ENCODE measurements at regions not wholly inside any gene's neighbourhood (a gene's known extent, or its start where the extent isn't known, plus 50 kb on each side); places are given as distances from the start of the nearest gene placed in this dataset.
"Not testable (repeated sequence)": the region's sequence is repeated elsewhere in the genome, so short reads cannot be mapped to it uniquely, and the experiment has no call there.

GRCh38 chr7:97234494-97234893 is 117.0 kb downstream of the SDHAF3 start:
- DNase-seq (ENCODE audit: low spot score): not testable (repeated sequence)

GRCh38 chr7:97246317-97246716 is 128.8 kb downstream of the SDHAF3 start:
- DNase-seq (ENCODE audit: low spot score): no peak

- DNase-seq (ENCODE audit: low spot score): not testable (repeated sequence)
Measured at GRCh38 chr7:97258187-97258586, 140.7 kb downstream of the SDHAF3 start.

DNA sequence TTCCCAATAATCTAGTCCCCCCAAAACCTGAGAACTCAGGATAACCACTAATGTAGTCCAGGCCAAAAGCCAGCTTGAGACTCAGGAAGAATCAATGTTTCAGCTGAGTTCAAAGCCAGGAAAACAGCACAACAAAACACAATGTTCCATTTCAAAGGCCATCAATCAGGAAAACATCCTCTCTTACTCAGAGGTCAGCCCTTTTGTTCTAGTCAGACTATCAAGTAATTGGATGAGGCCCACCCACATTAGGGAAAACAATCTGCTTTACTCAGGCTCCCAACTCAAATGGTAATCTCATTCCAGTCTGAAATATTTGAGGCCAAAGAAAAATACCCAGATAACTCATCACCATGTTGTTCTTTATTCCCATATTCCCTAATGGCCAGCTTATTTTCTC is 152.2 kb downstream of the SDHAF3 start:
- DNase-seq (ENCODE audit: low spot score): no peak

DNA sequence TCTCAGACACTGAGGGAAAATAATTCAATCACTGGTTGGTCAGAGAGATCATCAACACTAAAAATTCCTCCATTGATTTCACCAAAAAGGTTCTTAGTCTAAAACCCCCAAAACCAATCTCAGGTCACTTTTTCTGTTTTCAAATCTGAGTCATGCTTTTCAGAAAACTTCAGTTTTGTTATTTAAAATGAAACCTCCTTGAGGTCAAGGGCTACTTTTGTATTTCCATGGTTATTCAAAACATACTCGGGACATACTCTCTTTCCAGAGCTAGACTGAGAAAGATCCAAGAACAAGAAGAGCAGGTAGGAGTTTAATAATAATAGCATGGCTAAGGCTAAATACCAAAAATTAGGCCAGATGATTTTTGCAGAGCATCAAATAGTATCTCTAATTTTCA is 152.8 kb downstream of the SDHAF3 start:
- no peak for DNase-seq (ENCODE audit: low spot score)

- DNase-seq (ENCODE audit: low spot score): no peak
Measured at GRCh38 chr7:97271619-97272018, 154.1 kb downstream of the SDHAF3 start.

GRCh38 chr7:97272237-97272975 is 154.9 kb downstream of the SDHAF3 start:
- DNase-seq (ENCODE audit: low spot score): no peak

DNA sequence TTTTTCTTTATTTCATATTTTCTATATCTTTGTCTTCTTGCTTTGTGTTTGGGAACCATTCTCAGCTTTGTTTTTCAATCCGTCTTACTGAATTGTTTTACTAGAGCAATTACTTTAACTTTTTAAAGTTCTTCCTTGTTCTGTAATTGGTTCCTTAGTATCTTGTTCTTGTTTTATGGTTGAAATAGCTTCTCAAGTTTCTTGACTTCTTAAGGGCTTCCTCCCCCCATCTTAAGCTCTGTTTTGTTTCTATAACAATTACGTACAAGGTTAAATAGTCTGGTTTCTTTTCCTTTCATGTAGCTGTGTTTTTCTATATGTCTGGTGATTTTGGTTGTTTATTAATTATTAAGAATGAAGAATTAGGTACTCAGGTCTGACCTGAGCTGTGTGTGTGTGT is 158.0 kb downstream of the SDHAF3 start:
- no peak for DNase-seq (ENCODE audit: low spot score)

GRCh38 chr7:97280950-97281349 is 163.5 kb downstream of the SDHAF3 start:
- DNase-seq (ENCODE audit: low spot score): no peak

- DNase-seq (ENCODE audit: low spot score): no peak
Measured at GRCh38 chr7:97285348-97285747, 167.8 kb downstream of the SDHAF3 start.

- DNase-seq (ENCODE audit: low spot score): no peak
Measured at GRCh38 chr7:97293031-97293430, 175.5 kb downstream of the SDHAF3 start.

- DNase-seq (ENCODE audit: low spot score): no peak
Measured at GRCh38 chr7:97298561-97298960, 181.1 kb downstream of the SDHAF3 start.

DNA sequence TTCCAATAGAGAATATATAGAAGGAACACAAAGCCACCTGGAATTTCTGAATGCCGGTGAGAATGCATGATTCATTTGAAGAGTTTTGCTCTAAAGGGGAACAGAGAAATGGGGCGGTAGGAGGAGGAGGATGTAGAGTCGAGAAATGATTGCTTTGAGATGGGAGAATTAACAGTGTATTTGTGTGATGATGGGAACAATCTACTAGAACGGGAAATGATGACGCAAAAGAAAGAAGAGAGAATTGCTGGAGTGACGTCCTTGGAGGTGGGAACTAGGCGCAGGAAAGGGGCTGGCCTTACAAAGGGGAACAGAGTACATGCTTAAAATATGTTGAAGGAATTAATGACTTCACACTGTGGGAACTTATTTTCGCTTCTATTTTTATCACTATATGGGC is 188.1 kb downstream of the SDHAF3 start:
- DNase-seq (ENCODE audit: low spot score): no peak

DNA sequence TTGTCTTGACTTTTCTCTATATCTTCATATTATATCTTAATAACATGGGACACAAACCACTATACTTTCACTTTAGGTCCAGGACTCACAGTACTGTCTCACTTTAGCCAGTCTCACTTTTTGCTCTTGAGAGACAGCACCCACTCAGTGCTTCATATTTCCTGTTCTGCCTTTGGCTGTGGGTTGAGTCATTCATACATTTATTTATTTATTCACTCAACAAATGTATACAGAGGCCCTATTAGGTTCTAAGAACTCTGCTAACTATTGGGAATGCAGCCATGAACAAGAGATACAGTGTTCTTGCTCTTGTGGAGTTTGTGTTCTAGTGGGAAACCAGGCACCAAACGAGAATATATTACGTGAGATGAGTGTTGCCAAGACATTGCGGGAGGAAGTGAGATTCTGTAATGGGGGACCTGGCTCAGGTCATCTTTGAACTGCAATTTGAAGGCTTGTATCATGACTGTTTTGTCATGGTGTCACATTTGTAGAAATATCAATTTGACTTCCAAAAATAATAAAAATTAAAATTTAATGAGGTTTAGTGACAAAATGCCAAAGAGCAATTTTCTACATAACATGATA is 190.1 kb downstream of the SDHAF3 start:
- no peak for DNase-seq (ENCODE audit: low spot score)

DNA sequence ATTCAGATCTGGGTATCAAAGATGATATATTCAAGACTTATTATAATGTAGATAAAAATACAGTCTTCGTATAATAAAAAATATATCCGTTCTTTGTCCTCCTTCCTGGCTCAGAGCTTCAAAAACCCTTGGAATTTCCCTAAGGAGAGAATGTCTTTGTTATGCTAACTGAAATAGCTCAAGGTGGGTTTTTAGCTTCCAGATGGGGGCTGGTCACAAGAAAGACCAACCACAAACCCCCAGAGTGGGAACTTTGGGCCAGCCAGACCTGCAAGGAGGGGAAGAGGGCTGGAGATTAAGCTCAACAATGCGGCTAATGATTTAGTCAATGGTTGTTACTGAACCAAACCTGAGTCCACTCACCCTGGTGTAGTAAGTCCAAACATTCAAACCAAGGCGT is 196.4 kb downstream of the SDHAF3 start:
- no peak for DNase-seq (ENCODE audit: low spot score)

DNA sequence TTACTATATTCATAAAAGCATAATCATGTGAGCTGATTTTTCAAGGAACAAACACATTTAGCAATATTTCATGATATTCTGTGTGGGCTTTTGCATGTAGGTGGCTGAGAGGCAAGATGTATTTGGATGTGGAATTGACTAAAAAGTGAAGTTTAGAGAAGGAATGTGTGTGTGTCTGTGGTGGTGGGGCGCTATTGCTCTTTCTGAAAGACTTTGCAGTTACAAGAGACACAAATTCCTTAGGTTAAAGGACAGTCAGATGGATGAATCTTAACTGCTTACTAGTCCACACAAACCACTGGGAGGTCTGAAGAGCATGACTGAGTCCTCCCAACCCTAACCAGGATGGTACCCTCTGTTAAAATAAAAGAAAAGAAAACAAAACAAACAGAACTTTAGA is 200.1 kb downstream of the SDHAF3 start:
- DNase-seq (ENCODE audit: low spot score): no peak

- DNase-seq (ENCODE audit: low spot score): not testable (repeated sequence)
Measured at GRCh38 chr7:97329871-97330270, 212.4 kb downstream of the SDHAF3 start.

GRCh38 chr7:97337849-97338248 is 220.4 kb downstream of the SDHAF3 start:
- DNase-seq (ENCODE audit: low spot score): no peak

GRCh38 chr7:97342512-97342911 is 225.0 kb downstream of the SDHAF3 start:
- no peak for DNase-seq (ENCODE audit: low spot score)

GRCh38 chr7:97346349-97346748 is 228.9 kb downstream of the SDHAF3 start:
- DNase-seq (ENCODE audit: low spot score): no peak

DNA sequence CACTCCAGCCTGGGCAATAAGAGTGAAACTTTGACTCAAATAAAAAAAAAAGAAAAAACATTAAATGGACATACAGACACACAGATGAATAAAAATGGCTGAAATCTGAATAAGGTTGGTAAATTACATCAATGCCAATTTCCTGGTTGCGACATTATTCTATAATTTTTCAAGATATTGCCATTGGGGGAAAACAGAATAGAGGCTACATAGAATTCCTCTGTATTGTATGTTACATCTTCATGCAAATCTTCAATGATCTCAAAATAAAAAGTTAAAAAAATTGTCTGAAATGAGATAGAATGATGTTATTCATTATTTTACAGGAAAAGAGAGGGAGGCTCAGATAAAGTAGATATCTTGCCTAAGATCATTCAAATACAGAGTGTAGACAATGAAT is 234.0 kb downstream of the SDHAF3 start:
- DNase-seq (ENCODE audit: low spot score): no peak

DNA sequence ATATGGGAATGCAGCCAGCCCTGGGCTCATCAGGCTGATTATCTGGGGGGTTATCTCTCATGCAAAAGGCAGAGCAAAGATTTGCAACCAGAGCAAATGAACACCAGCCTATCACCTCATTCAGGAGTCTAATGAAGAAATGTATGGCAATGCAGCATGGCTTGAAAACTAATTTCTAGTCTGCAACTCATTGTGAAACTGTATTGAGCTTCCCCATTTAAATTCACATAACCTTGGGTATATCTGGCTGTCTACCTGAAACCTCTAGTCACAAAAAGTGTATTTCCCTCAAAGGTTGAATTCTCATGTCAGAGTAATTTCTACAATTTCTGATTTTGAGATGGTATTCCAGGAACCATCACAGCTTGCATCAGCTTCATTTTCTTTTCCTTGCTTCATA is 240.0 kb downstream of the SDHAF3 start:
- DNase-seq (ENCODE audit: low spot score): no peak

GRCh38 chr7:97372882-97373281 is 255.4 kb downstream of the SDHAF3 start:
- no peak for DNase-seq (ENCODE audit: low spot score)

DNA sequence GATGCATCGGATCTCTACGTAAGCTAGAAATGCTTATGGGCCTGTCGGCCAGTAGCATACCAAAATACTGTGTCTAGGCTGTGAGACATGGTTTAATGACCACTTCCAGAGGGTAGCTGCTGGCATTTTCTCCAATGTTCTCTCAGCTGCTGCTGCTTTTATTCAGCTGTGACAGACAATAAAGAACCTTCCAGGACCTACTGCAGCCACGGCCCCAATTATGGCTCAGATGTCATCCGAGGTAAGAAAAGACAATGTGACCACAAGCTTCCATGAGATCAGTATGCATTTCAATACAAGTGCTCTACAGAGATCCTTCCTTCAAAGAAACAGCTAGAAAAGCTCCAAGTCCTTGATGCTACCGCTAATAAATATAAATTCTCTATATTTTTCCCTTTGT is 256.2 kb downstream of the SDHAF3 start:
- DNase-seq (ENCODE audit: low spot score): no peak
